ENCODE measurements at regions not wholly inside any gene's neighbourhood (a gene's known extent, or its start where the extent isn't known, plus 50 kb on each side); places are given as distances from the start of the nearest gene placed in this dataset.
"Not testable (repeated sequence)": the region's sequence is repeated elsewhere in the genome, so short reads cannot be mapped to it uniquely, and the experiment has no call there.

- TF ChIP-seq, protein P1, sequence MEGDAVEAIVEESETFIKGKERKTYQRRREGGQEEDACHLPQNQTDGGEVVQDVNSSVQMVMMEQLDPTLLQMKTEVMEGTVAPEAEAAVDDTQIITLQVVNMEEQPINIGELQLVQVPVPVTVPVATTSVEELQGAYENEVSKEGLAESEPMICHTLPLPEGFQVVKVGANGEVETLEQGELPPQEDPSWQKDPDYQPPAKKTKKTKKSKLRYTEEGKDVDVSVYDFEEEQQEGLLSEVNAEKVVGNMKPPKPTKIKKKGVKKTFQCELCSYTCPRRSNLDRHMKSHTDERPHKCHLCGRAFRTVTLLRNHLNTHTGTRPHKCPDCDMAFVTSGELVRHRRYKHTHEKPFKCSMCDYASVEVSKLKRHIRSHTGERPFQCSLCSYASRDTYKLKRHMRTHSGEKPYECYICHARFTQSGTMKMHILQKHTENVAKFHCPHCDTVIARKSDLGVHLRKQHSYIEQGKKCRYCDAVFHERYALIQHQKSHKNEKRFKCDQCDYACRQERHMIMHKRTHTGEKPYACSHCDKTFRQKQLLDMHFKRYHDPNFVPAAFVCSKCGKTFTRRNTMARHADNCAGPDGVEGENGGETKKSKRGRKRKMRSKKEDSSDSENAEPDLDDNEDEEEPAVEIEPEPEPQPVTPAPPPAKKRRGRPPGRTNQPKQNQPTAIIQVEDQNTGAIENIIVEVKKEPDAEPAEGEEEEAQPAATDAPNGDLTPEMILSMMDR (conservative IDR thresholded peaks at IDR 0.05; ENCODE audit: low read depth, low read length), result no peak
- DNase-seq (ENCODE audit: low read depth), result no peak
- H3K4me3 ChIP-seq (ENCODE audit: low read length), result no peak overlapping the region
Observed at GRCh38 chr3:34155666-34156065, 357.2 kb downstream of the PDCD6IP start.

DNA sequence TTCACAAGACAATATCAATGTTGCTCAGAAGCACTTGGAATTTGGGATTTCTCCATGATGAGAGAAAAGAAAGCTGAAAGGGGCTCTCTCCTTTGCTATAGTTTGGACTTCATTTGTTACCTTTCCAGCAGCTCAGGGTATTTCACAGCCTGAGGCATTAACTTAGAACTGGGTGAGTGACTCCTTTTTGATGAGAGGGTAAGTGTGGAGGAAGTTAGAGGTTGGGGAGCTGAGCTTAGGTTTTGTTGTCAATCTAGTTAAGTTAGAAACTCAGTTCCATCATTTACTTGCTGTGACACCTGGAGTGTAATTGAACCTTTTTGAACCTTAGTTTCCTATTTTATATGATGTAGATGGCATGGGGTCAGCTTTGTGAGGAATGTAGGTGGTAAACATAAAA, 359.1 kb downstream of the PDCD6IP start:
- TF ChIP-seq, protein P1 (conservative IDR thresholded peaks at IDR 0.05; ENCODE audit: low read depth, low read length), result no peak
- no peak for DNase-seq (ENCODE audit: low read depth)
- no peak overlapping the region for H3K4me3 ChIP-seq (ENCODE audit: low read length)

DNA sequence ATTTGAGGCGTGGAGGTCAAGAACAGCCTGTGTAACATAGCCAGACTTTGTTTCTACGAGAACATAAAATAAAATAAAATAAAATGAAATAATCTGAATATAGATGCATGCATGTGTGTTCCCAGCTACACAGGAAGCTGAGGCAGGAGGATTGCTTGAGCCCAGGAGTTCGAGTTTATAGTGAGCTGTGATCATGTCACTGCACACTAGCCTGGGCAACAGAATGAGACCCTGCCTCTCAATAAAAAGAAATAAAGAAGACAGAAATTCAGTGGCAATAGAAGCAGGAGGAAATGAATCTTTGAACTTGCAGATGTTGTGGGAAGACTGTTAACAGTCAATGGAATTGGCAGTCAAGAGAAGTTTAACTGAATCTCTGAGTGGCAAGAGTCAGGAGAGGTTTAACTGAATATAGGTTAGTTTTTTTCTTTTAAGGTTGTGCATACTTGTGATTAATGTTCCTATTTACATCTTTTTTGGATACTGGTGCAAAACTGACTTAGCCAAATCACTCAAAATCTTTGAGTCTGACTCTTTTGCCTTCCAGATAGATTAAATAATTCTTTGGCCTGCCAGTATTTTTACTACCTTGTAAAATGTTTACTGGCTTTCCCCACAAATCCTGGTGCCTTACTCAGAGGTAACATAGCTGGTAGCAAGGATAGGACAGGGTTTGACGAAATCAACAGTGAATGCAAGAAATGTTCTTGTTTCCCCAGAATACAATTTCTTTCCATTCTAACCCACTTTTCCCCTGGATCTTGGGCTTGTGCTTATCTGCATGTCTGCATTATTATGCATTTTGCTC, 361.4 kb downstream of the PDCD6IP start:
- no peak for DNase-seq (ENCODE audit: low read depth)
- TF ChIP-seq, protein P1 (conservative IDR thresholded peaks at IDR 0.05; ENCODE audit: low read depth, low read length), result no peak

GRCh38 chr3:34169636-34170035, 371.2 kb downstream of the PDCD6IP start:
- H3K4me3 ChIP-seq (ENCODE audit: low read length); DNase-seq (ENCODE audit: low read depth): not testable (repeated sequence)

More for the DNA sequence above, 361.4 kb downstream of the PDCD6IP start:
- no peak overlapping the region for H3K4me3 ChIP-seq (ENCODE audit: low read length)

DNA sequence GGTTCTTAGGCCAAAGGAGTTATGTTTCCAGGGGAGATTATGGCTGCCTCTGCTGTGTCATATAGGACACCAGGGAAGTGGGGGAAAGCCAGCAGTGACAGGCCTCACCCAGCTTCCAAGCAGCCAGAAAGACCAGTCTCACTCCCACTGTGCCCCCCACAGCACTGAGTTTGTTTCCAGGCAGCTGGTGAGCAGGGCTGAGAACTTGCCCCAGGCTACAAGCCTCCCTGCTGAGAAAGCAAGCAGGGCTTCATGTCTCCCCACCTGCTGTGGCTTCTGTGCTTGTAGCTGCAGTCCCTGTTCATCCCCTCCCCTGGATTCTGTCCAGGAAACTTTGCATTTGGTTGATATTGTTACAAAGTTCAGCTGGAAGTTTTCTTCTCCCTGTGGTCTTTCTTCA, 376.3 kb downstream of the PDCD6IP start:
- H3K4me3 ChIP-seq (ENCODE audit: low read length), result no peak overlapping the region
- TF ChIP-seq, protein P1 (conservative IDR thresholded peaks at IDR 0.05; ENCODE audit: low read depth, low read length), result no peak
- DNase-seq (ENCODE audit: low read depth), result no peak

- no peak for DNase-seq (ENCODE audit: low read depth)
- TF ChIP-seq, protein P1 (conservative IDR thresholded peaks at IDR 0.05; ENCODE audit: low read depth, low read length), result no peak
- H3K4me3 ChIP-seq (ENCODE audit: low read length), result no peak overlapping the region
Observed at GRCh38 chr3:34175636-34176176, 377.3 kb downstream of the PDCD6IP start.

- DNase-seq (ENCODE audit: low read depth), result no peak
- H3K4me3 ChIP-seq (ENCODE audit: low read length), result no peak overlapping the region
- TF ChIP-seq, protein P1 (conservative IDR thresholded peaks at IDR 0.05; ENCODE audit: low read depth, low read length), result no peak
Observed at GRCh38 chr3:34176723-34177122, 378.3 kb downstream of the PDCD6IP start.

Data from retinal pigment epithelial cell (primary cell).